Activated CD8-positive, alpha-beta memory T cell treated with anti-CD3 and anti-CD28 coated beads for 4 hours (primary cell): ENCODE measurements at regions not wholly inside any gene's neighbourhood (a gene's known extent, or its start where the extent isn't known, plus 50 kb on each side); places are given as distances from the start of the nearest gene placed in this dataset.

Experiments used
- DNase-seq, 2 donors: peaks; one replicate each; pipeline ENCODE4 v3.0.0-alpha.2; 2020; ENCODE audit warnings: low read depth in 2 of 2

- no peak for DNase-seq
Observed at GRCh38 chr10:30793093-30793492, 163.5 kb upstream of the LYZL2 start.

GRCh38 chr10:30792025-30792424 is 162.5 kb upstream of the LYZL2 start:
- DNase-seq, result no peak

- no peak for DNase-seq
Observed at GRCh38 chr10:30791197-30791611, 161.7 kb upstream of the LYZL2 start.

- DNase-seq, result peak in 1 of 2 donors; percentile 3
Observed at GRCh38 chr10:30789806-30790205, 160.3 kb upstream of the LYZL2 start.

- no peak for DNase-seq
Observed at GRCh38 chr10:30788307-30788706, 158.8 kb upstream of the LYZL2 start.

GRCh38 chr10:30786906-30787305 is 157.4 kb upstream of the LYZL2 start:
- no peak for DNase-seq

GRCh38 chr10:30786131-30786530 is 156.6 kb upstream of the LYZL2 start:
- DNase-seq, result no peak

GRCh38 chr10:30784897-30785605 is 155.5 kb upstream of the LYZL2 start:
- DNase-seq, result peak in 1 of 2 donors; percentile 3

GRCh38 chr10:30784524-30784896 is 155.0 kb upstream of the LYZL2 start:
- DNase-seq, result no peak

GRCh38 chr10:30783939-30784501 is 154.5 kb upstream of the LYZL2 start:
- peak; percentile 69 to 70 for DNase-seq

GRCh38 chr10:30782537-30783461 is 153.2 kb upstream of the LYZL2 start:
- no peak for DNase-seq

GRCh38 chr10:30782157-30782536 is 152.6 kb upstream of the LYZL2 start:
- DNase-seq, result no peak

GRCh38 chr10:30781670-30782121 is 152.1 kb upstream of the LYZL2 start:
- no peak for DNase-seq

- no peak for DNase-seq
Observed at GRCh38 chr10:30778769-30779168, 149.2 kb upstream of the LYZL2 start.

- DNase-seq, result no peak
Observed at GRCh38 chr10:30775779-30776591, 146.4 kb upstream of the LYZL2 start.

GRCh38 chr10:30774261-30774660 is 144.7 kb upstream of the LYZL2 start:
- DNase-seq, result no peak

GRCh38 chr10:30773501-30773900 is 143.9 kb upstream of the LYZL2 start:
- no peak for DNase-seq

GRCh38 chr10:30770816-30771215 is 141.3 kb upstream of the LYZL2 start:
- no peak for DNase-seq

- DNase-seq, result no peak
Observed at GRCh38 chr10:30770229-30770628, 140.7 kb upstream of the LYZL2 start.

- no peak for DNase-seq
Observed at GRCh38 chr10:30769361-30769760, 139.8 kb upstream of the LYZL2 start.

GRCh38 chr10:30765616-30766015 is 136.1 kb upstream of the LYZL2 start:
- no peak for DNase-seq
